MM.1S (cell line): ENCODE measurements at regions not wholly inside any gene's neighbourhood (a gene's known extent, or its start where the extent isn't known, plus 50 kb on each side); places are given as distances from the start of the nearest gene placed in this dataset.

Experiments
- DNase-seq: peaks from one replicate; pipeline ENCODE4 v3.0.0-alpha.2; 2015
- H2AFZ ChIP-seq: fragments of 300-600 bp; sonication (generic); 2 replicates; pipeline ENCODE4 v1.6.0; 2016; ENCODE audit warnings: antibody characterized with exemption, low read length
- H3F3A ChIP-seq: fragments of 300-600 bp; sonication (generic); 2 replicates; pipeline ENCODE4 v1.6.1; 2016; ENCODE audit warnings: mild to moderate bottlenecking, antibody characterized with exemption, low read length, moderate library complexity, mixed read lengths; ENCODE audit not compliant: insufficient read depth
- H3K27ac ChIP-seq: fragments of 300-600 bp; sonication (generic); 2 replicates; pipeline ENCODE4 v1.5.1; 2016; ENCODE audit warnings: mild to moderate bottlenecking, low read length
- H3K27me3 ChIP-seq: fragments of 300-600 bp; sonication (generic); replicated peaks from 2 replicates; pipeline ENCODE4 v1.6.0; 2016; ENCODE audit warnings: low read length; ENCODE audit not compliant: insufficient read depth
- H3K36me3 ChIP-seq: fragments of 300-600 bp; sonication (generic); replicated peaks from 2 replicates; pipeline ENCODE4 v1.6.1; 2016; ENCODE audit warnings: mild to moderate bottlenecking, low read length, mixed read lengths; ENCODE audit not compliant: insufficient read depth
- H3K4me1 ChIP-seq: fragments of 300-600 bp; sonication (generic); 2 replicates; pipeline ENCODE4 v1.6.1; 2016; ENCODE audit warnings: low read length, mixed read lengths
- H3K4me2 ChIP-seq: fragments of 300-600 bp; sonication (generic); 2 replicates; pipeline ENCODE4 v1.6.0; 2016; ENCODE audit warnings: low read depth, low read length
- H3K4me3 ChIP-seq: fragments of 300-600 bp; sonication (generic); 2 replicates; pipeline ENCODE4 v1.5.1; 2016; ENCODE audit warnings: low read length, mixed read lengths
- H3K79me2 ChIP-seq: fragments of 300-600 bp; sonication (generic); 2 replicates; pipeline ENCODE4 v1.6.1; 2016; ENCODE audit warnings: mixed run types, low read length, mixed read lengths
- H3K9ac ChIP-seq: fragments of 300-600 bp; sonication (generic); 2 replicates; pipeline ENCODE4 v1.6.1; 2016; ENCODE audit warnings: low read length, mixed read lengths
- H3K9me2 ChIP-seq: fragments of 300-600 bp; sonication (generic); replicated peaks from 2 replicates; pipeline ENCODE4 v1.6.1; 2016; ENCODE audit warnings: mild to moderate bottlenecking, low read length, mixed read lengths; ENCODE audit not compliant: insufficient read depth
- H3K9me3 ChIP-seq: fragments of 300-600 bp; sonication (generic); replicated peaks from 2 replicates; pipeline ENCODE4 v1.6.1; 2016; ENCODE audit warnings: mild to moderate bottlenecking, low read length, mixed read lengths; ENCODE audit not compliant: insufficient read depth
- H4K20me1 ChIP-seq: fragments of 300-600 bp; sonication (generic); 2 replicates; pipeline ENCODE4 v1.6.1; 2016; ENCODE audit warnings: mild to moderate bottlenecking, low read length, moderate library complexity, mixed read lengths; ENCODE audit not compliant: insufficient read depth
- CTCF ChIP-seq: fragments of 300-600 bp; sonication (generic); IDR thresholded peaks from 2 replicates; pipeline ENCODE4 v1.5.1; 2016; ENCODE audit warnings: antibody characterized with exemption, low read length, mixed read lengths
- EZH2 ChIP-seq: fragments of 300-600 bp; sonication (generic); optimal IDR thresholded peaks from 2 replicates; pipeline ENCODE3; 2017; ENCODE audit warnings: low read depth, mild to moderate bottlenecking, antibody characterized with exemption, low read length, mixed read lengths
- EZH2phosphoT487 ChIP-seq: fragments of 300-600 bp; sonication (generic); IDR thresholded peaks from 2 replicates; pipeline ENCODE4 v1.6.1; 2018; ENCODE audit warnings: antibody characterized with exemption, low read length

- no peak for TF ChIP-seq EZH2phosphoT487
- no peak for TF ChIP-seq EZH2
- no peak for TF ChIP-seq CTCF
- Histone ChIP-seq H3K9ac (peak overlapping the region; percentile 65; the same call in 1 of the 2 replicates), H3K4me3 (peak overlapping the region; percentile 71), H4K20me1 (no peaks in the 10 kb centered on the region), H3K79me2 (peaks cover 25% of the 10 kb centered on the region), H3K27ac (peak overlapping the region; percentile 93; the same call in 1 of the 2 replicates), H3K9me2 (no peaks in the 10 kb centered on the region), H3K27me3 (no peaks in the 10 kb centered on the region), H3K36me3 (no peaks in the 10 kb centered on the region), H3K9me3 (no peaks in the 10 kb centered on the region), H3K4me2 (peak overlapping the region; percentile 97; the same call in 1 of the 2 replicates), H3K4me1 (peaks cover 30% of the 10 kb centered on the region), H2AFZ (no peak overlapping the region), H3F3A (peaks cover 24% of the 10 kb centered on the region)
- DNase-seq = no peak
Measured at GRCh38 chr6:25165177-25165576, 114.0 kb upstream of the CARMIL1 start.

- Histone ChIP-seq H3K79me2 (peaks cover 25% of the 10 kb centered on the region), H3K4me3 (peak overlapping the region; percentile 71), H3K9ac (peak overlapping the region; percentile 65), H3K9me3 (no peaks in the 10 kb centered on the region), H3F3A (peaks cover 24% of the 10 kb centered on the region), H3K27me3 (no peaks in the 10 kb centered on the region), H3K4me2 (peak overlapping the region; percentile 97), H3K27ac (peak overlapping the region; percentile 93), H3K4me1 (peaks cover 37% of the 10 kb centered on the region), H3K36me3 (no peaks in the 10 kb centered on the region), H3K9me2 (no peaks in the 10 kb centered on the region), H4K20me1 (no peaks in the 10 kb centered on the region), H2AFZ (peak overlapping the region; percentile 52; the same call in 1 of the 2 replicates)
- DNase-seq = no peak
- no peak for TF ChIP-seq EZH2
- no peak for TF ChIP-seq EZH2phosphoT487
- TF ChIP-seq CTCF = no peak
Measured at GRCh38 chr6:25165800-25166199, 113.4 kb upstream of the CARMIL1 start.

GRCh38 chr6:25166955-25167748 is 112.0 kb upstream of the CARMIL1 start:
- DNase-seq = peak; percentile 56
- TF ChIP-seq EZH2phosphoT487 = no peak
- no peak for TF ChIP-seq CTCF
- TF ChIP-seq EZH2 = no peak
- Histone ChIP-seq H3K79me2 (peaks cover 21% of the 10 kb centered on the region), H3K9ac (peak overlapping the region; percentile 65), H3K9me2 (no peaks in the 10 kb centered on the region), H3K27ac (peak overlapping the region; percentile 93), H3K9me3 (no peaks in the 10 kb centered on the region), H3K27me3 (no peaks in the 10 kb centered on the region), H3K4me2 (peak overlapping the region; percentile 97), H4K20me1 (no peaks in the 10 kb centered on the region), H3F3A (peaks cover 24% of the 10 kb centered on the region), H3K4me3 (peak overlapping the region; percentile 71), H3K36me3 (no peaks in the 10 kb centered on the region), H3K4me1 (peaks cover 42% of the 10 kb centered on the region), H2AFZ (peak overlapping the region; percentile 52)
